HepG2 (cell line): ENCODE measurements at regions not wholly inside any gene's neighbourhood (a gene's known extent, or its start where the extent isn't known, plus 50 kb on each side); places are given as distances from the start of the nearest gene placed in this dataset.

ENCODE experiments used
- ATAC-seq: fragments of 200-7000 bp; cut with Tn5 transposase; 3 replicates; pipeline ENCODE4 v1.9.1; 2020; ENCODE audit warnings: mild to moderate bottlenecking, moderate library complexity
- BruUV-seq: library from RNA; stranded (reverse); fragments of 400-500 nt; replicated peaks from 2 replicates; lab custom pipeline; 2021; lab: Mats Ljungman, UMichigan
- CTCF ChIA-PET: fragments of 300-600 bp; formaldehyde crosslinking; extraction: SDS; loops from one replicate; lab custom pipeline; 2021; ENCODE audit warnings: low total read pairs, inconsistent platforms, low intra/inter-chr PET ratio; lab: Yijun Ruan, JAX
- POLR2A ChIA-PET: fragments of 350-600 bp; sonication (Branson Sonifier 250); formaldehyde crosslinking; loops from one replicate; lab custom pipeline; 2020; ENCODE audit warnings: antibody characterized with exemption, inconsistent platforms; lab: Yijun Ruan, JAX
- DNase-seq: peaks from one replicate; pipeline ENCODE4 v3.0.0-alpha.2; 2015; ENCODE audit warnings: low spot score
- FAIRE-seq: peaks from 3 replicates; lab custom pipeline; 2011; peaks lifted over from hg19 to GRCh38; lab: Jason Lieb, UNC
- H2AFZ ChIP-seq: one replicate; pipeline ENCODE4 v1.6.1; 2011; ENCODE audit warnings: low read length, inconsistent platforms
- H3K27ac ChIP-seq: fragments of 300-600 bp; 3 replicates; pipeline ENCODE4 v1.8.0; 2011; ENCODE audit warnings: mixed run types, mild to moderate bottlenecking, mixed read lengths, low read length, inconsistent platforms; ENCODE audit not compliant: insufficient read depth; ENCODE audit errors: extremely low read length
- H3K27me3 ChIP-seq, 2 experiments: fragments of 200-600 bp in 1 of 2; 2 replicates in 1 of 2; 3 replicates in 1 of 2; pipeline versions ENCODE4 v1.6.0 to v1.8.0; 2011; ENCODE audit warnings: low read length in 2 of 2, mild to moderate bottlenecking in 2 of 2, moderate library complexity in 2 of 2, inconsistent platforms in 1 of 2; ENCODE audit not compliant: insufficient read depth in 2 of 2, control insufficient read depth in 1 of 2
- H3K36me3 ChIP-seq, 2 experiments: fragments of 200-600 bp in 1 of 2; replicated peaks in 1 of 2; 2 replicates in 1 of 2; 3 replicates in 1 of 2; pipeline versions ENCODE4 v1.5.1 to v1.8.0; 2011; ENCODE audit warnings: low read length in 2 of 2, inconsistent platforms in 1 of 2; ENCODE audit not compliant: insufficient read depth in 2 of 2, control insufficient read depth in 1 of 2
- H3K4me1 ChIP-seq: 2 replicates; pipeline ENCODE4 v1.5.1; 2012; ENCODE audit warnings: low read length, inconsistent platforms; ENCODE audit not compliant: insufficient read depth
- H3K4me2 ChIP-seq: 2 replicates; pipeline ENCODE4 v1.6.0; 2011; ENCODE audit warnings: low read depth, low read length, inconsistent platforms
- H3K4me3 ChIP-seq, 3 experiments: fragments of 200-600 bp in 1 of 3; sonication (generic), shearing (Covaris generic) in 1 of 3; replicated peaks in 1 of 3; 2 replicates each; pipeline ENCODE4 v1.5.1; 2011 to 2016; ENCODE audit warnings: low read length in 3 of 3, inconsistent platforms in 2 of 3, low read depth in 2 of 3, mild to moderate bottlenecking in 2 of 3, control low read depth in 1 of 3, mixed read lengths in 1 of 3; ENCODE audit not compliant: insufficient read depth in 1 of 3
- H3K79me2 ChIP-seq: one replicate; pipeline ENCODE4 v1.6.1; 2011; ENCODE audit warnings: low read length, inconsistent platforms; ENCODE audit not compliant: insufficient read depth
- H3K9ac ChIP-seq: 2 replicates; pipeline ENCODE4 v1.6.0; 2011; ENCODE audit warnings: mild to moderate bottlenecking, low read depth, low read length, inconsistent platforms; ENCODE audit not compliant: insufficient read depth
- H3K9me3 ChIP-seq: 2 replicates; pipeline ENCODE4 v1.5.1; 2012; ENCODE audit warnings: mild to moderate bottlenecking, low read length
- H4K20me1 ChIP-seq: 2 replicates; pipeline ENCODE4 v1.6.0; 2011; ENCODE audit warnings: inconsistent platforms, mild to moderate bottlenecking, low read length, moderate library complexity; ENCODE audit not compliant: insufficient read depth
- NPAS2 ChIP-seq: sonication (generic); formaldehyde crosslinking; IDR thresholded peaks from 2 replicates; pipeline ENCODE4 v1.8.0; 2022; ENCODE audit warnings: mild to moderate bottlenecking, missing genetic modification reagents, borderline replicate concordance
- PRMT3 ChIP-seq: sonication (generic); formaldehyde crosslinking; IDR thresholded peaks from 2 replicates; pipeline ENCODE4 v1.8.1; 2022; ENCODE audit warnings: low read depth, mild to moderate bottlenecking, moderate library complexity, missing genetic modification reagents, borderline replicate concordance
- ZNF317 ChIP-seq: sonication (generic); formaldehyde crosslinking; IDR thresholded peaks from 2 replicates; pipeline ENCODE4 v1.5.0; 2020; ENCODE audit warnings: mild to moderate bottlenecking, missing genetic modification reagents
- ZNF841 ChIP-seq: sonication (generic); formaldehyde crosslinking; IDR thresholded peaks from 2 replicates; pipeline ENCODE4 v1.8.1; 2023; ENCODE audit warnings: missing genetic modification reagents, borderline replicate concordance
- WGBS: methylation state at CpG from one replicate; pipeline ENCODE4 v1.1.6; 2017; ENCODE audit warnings: low lambda C conversion rate; 5-methylcytosine and 5-hydroxymethylcytosine counted together
- in situ Hi-C: cut with HindIII; loops from 2 replicates; pipeline ENCODE4 v1.10.0; 2017; ENCODE audit warnings: low pct_unique_long_range_greater_than_20kb; ENCODE audit not compliant: extremely low pct_ligation_motif_present
- intact Hi-C: fragments of 100-400 bp; cut with micrococcal nuclease; formaldehyde crosslinking; loops from one replicate; pipeline ENCODE4 v1.10.0; 2022; ENCODE audit not compliant: unreplicated experiment
- TF ChIP-seq, protein P1 (sequence below): sonication (generic); formaldehyde crosslinking; IDR thresholded peaks from 2 replicates; pipeline ENCODE4 v1.8.1; 2023; ENCODE audit warnings: mild to moderate bottlenecking, missing genetic modification reagents, borderline replicate concordance
- TF ChIP-seq, protein P2 (sequence below): sonication (generic); formaldehyde crosslinking; IDR thresholded peaks from 2 replicates; pipeline ENCODE4 v1.5.1; 2020; ENCODE audit warnings: mild to moderate bottlenecking, missing genetic modification reagents, borderline replicate concordance
- TF ChIP-seq, protein P3 (sequence below): sonication (generic); formaldehyde crosslinking; conservative IDR thresholded peaks from 2 replicates; pipeline ENCODE4 v1.8.0; 2022; ENCODE audit warnings: low read depth, missing genetic modification reagents
- TF ChIP-seq, protein P4 (sequence below): sonication (generic); formaldehyde crosslinking; IDR thresholded peaks from 2 replicates; pipeline ENCODE4 v1.5.0; 2020; ENCODE audit warnings: mild to moderate bottlenecking, missing genetic modification reagents, borderline replicate concordance
- TF ChIP-seq, protein P5 (sequence below): sonication (generic); formaldehyde crosslinking; IDR thresholded peaks from 2 replicates; pipeline ENCODE4 v1.5.1; 2020; ENCODE audit warnings: mild to moderate bottlenecking, moderate library complexity, missing genetic modification reagents
- TF ChIP-seq, protein P6 (sequence below): sonication (generic); formaldehyde crosslinking; IDR thresholded peaks from 2 replicates; pipeline ENCODE4 v1.5.1; 2020; ENCODE audit warnings: missing genetic modification reagents, mild to moderate bottlenecking, borderline replicate concordance

DNA sequence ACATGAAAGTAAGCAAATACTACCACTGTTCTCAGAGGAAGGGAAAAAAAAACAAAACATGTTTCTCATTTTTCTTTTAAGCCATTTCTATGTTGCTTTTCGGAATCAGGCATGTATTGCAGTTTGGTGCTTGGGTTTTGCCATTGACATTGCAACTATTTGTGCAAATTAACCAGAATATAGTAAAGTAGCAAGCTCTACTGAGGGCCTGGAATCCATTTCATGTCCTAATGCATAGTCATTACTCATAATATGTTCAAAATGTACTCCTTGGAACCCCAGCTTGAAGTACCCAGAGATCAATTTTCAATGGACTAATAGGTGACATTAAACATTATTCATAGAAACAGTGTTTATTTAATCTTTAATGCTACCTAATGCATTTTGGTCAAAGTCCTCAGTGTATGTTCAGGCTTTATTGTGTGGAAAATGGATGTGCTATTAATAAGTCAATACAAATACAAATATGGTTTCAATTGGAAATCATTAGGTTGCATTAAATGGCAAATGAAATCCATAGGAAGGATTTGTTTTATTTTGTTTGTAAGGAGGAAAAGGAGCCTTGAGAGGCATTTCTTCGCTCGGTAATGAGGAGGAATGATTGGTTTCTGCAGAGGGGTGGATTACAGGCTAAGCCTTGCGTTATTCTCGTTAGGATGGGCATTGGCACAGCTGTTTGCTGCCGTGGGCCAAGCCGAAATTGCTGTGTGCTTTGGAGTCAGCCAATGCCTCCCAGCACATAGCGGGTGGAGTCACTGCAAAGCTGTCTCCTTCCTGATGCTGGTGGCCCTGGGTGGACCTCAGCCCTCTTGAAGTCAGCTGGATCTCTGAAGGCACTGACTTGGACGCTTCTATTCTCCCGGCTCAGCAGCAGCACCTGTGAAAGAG lies 56.4 kb downstream of the MYCN start:
- ATAC-seq = no peak
- H3K27me3 ChIP-seq = peaks cover 2 to 15% of the 10 kb centered on the region in 2 experiments; a peak in 3 of 5 replicates
- in situ Hi-C loops = no loop called here
- TF ChIP-seq, protein P1, sequence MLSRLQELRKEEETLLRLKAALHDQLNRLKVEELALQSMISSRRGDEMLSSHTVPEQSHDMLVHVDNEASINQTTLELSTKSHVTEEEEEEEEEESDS = no peak
- no peak for TF ChIP-seq ZNF841 (CRISPR knock-in tag)
- TF ChIP-seq ZNF317 (CRISPR knock-in tag) = no peak
- TF ChIP-seq, protein P2, sequence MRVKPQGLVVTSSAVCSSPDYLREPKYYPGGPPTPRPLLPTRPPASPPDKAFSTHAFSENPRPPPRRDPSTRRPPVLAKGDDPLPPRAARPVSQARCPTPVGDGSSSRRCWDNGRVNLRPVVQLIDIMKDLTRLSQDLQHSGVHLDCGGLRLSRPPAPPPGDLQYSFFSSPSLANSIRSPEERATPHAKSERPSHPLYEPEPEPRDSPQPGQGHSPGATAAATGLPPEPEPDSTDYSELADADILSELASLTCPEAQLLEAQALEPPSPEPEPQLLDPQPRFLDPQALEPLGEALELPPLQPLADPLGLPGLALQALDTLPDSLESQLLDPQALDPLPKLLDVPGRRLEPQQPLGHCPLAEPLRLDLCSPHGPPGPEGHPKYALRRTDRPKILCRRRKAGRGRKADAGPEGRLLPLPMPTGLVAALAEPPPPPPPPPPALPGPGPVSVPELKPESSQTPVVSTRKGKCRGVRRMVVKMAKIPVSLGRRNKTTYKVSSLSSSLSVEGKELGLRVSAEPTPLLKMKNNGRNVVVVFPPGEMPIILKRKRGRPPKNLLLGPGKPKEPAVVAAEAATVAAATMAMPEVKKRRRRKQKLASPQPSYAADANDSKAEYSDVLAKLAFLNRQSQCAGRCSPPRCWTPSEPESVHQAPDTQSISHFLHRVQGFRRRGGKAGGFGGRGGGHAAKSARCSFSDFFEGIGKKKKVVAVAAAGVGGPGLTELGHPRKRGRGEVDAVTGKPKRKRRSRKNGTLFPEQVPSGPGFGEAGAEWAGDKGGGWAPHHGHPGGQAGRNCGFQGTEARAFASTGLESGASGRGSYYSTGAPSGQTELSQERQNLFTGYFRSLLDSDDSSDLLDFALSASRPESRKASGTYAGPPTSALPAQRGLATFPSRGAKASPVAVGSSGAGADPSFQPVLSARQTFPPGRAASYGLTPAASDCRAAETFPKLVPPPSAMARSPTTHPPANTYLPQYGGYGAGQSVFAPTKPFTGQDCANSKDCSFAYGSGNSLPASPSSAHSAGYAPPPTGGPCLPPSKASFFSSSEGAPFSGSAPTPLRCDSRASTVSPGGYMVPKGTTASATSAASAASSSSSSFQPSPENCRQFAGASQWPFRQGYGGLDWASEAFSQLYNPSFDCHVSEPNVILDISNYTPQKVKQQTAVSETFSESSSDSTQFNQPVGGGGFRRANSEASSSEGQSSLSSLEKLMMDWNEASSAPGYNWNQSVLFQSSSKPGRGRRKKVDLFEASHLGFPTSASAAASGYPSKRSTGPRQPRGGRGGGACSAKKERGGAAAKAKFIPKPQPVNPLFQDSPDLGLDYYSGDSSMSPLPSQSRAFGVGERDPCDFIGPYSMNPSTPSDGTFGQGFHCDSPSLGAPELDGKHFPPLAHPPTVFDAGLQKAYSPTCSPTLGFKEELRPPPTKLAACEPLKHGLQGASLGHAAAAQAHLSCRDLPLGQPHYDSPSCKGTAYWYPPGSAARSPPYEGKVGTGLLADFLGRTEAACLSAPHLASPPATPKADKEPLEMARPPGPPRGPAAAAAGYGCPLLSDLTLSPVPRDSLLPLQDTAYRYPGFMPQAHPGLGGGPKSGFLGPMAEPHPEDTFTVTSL (CRISPR knock-in tag) = no peak
- TF ChIP-seq, protein P3, sequence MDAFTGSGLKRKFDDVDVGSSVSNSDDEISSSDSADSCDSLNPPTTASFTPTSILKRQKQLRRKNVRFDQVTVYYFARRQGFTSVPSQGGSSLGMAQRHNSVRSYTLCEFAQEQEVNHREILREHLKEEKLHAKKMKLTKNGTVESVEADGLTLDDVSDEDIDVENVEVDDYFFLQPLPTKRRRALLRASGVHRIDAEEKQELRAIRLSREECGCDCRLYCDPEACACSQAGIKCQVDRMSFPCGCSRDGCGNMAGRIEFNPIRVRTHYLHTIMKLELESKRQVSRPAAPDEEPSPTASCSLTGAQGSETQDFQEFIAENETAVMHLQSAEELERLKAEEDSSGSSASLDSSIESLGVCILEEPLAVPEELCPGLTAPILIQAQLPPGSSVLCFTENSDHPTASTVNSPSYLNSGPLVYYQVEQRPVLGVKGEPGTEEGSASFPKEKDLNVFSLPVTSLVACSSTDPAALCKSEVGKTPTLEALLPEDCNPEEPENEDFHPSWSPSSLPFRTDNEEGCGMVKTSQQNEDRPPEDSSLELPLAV (CRISPR knock-in tag) = no peak
- TF ChIP-seq, protein P4, sequence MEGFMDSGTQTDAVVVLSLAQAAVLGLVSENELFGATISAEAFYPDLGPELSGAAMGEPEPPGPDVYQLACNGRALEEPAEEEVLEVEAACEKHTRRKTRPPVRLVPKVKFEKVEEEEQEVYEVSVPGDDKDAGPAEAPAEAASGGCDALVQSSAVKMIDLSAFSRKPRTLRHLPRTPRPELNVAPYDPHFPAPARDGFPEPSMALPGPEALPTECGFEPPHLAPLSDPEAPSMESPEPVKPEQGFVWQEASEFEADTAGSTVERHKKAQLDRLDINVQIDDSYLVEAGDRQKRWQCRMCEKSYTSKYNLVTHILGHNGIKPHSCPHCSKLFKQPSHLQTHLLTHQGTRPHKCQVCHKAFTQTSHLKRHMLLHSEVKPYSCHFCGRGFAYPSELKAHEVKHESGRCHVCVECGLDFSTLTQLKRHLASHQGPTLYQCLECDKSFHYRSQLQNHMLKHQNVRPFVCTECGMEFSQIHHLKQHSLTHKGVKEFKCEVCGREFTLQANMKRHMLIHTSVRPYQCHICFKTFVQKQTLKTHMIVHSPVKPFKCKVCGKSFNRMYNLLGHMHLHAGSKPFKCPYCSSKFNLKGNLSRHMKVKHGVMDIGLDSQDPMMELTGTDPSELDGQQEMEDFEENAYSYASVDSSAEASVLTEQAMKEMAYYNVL (CRISPR knock-in tag) = no peak
- TF ChIP-seq, protein P5, sequence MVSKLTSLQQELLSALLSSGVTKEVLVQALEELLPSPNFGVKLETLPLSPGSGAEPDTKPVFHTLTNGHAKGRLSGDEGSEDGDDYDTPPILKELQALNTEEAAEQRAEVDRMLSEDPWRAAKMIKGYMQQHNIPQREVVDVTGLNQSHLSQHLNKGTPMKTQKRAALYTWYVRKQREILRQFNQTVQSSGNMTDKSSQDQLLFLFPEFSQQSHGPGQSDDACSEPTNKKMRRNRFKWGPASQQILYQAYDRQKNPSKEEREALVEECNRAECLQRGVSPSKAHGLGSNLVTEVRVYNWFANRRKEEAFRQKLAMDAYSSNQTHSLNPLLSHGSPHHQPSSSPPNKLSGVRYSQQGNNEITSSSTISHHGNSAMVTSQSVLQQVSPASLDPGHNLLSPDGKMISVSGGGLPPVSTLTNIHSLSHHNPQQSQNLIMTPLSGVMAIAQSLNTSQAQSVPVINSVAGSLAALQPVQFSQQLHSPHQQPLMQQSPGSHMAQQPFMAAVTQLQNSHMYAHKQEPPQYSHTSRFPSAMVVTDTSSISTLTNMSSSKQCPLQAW (CRISPR knock-in tag) = no peak
- no peak for TF ChIP-seq PRMT3 (CRISPR knock-in tag)
- TF ChIP-seq NPAS2 (CRISPR knock-in tag) = no peak
- TF ChIP-seq, protein P6, sequence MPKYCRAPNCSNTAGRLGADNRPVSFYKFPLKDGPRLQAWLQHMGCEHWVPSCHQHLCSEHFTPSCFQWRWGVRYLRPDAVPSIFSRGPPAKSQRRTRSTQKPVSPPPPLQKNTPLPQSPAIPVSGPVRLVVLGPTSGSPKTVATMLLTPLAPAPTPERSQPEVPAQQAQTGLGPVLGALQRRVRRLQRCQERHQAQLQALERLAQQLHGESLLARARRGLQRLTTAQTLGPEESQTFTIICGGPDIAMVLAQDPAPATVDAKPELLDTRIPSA (CRISPR knock-in tag) = no peak

More for the DNA sequence above, 56.4 kb downstream of the MYCN start:
- no peak for FAIRE-seq
- Histone ChIP-seq H3K9ac (no peak overlapping the region), H3K36me3 (no peaks in the 10 kb centered on the region), H3K79me2 (no peaks in the 10 kb centered on the region), H3K4me2 (no peak overlapping the region), H2AFZ (no peak overlapping the region), H4K20me1 (no peaks in the 10 kb centered on the region), H3K4me1 (no peaks in the 10 kb centered on the region), H3K4me3 (no peak overlapping the region), H3K27ac (no peak overlapping the region), H3K9me3 (no peaks in the 10 kb centered on the region)
- DNase-seq = no peak
- 26% methylated on average over 10 of the region's 10 CpGs for WGBS
- intact Hi-C loops = no loop called here
- POLR2A ChIA-PET = no interaction called here
- BruUV-seq = no TSS peak
- CTCF ChIA-PET = no interaction called here
